H1 (cell line): ENCODE measurements at regions not wholly inside any gene's neighbourhood (a gene's known extent, or its start where the extent isn't known, plus 50 kb on each side); places are given as distances from the start of the nearest gene placed in this dataset.

Source experiments
- ASH2L ChIP-seq: fragments of 200-600, 300-600 bp; sonication (generic); IDR thresholded peaks from one replicate; pipeline ENCODE4 v1.7.1; 2017; ENCODE audit warnings: low read length
- GABPA ChIP-seq: IDR thresholded peaks from 2 replicates; pipeline ENCODE4 v1.6.1; 2011; ENCODE audit warnings: mild to moderate bottlenecking, low read length, moderate library complexity, borderline replicate concordance; ENCODE audit not compliant: insufficient read depth
- SP4 ChIP-seq: IDR thresholded peaks from 2 replicates; pipeline ENCODE4 v1.6.1; 2012; ENCODE audit warnings: low read length, inconsistent platforms
- SRF ChIP-seq: IDR thresholded peaks from 2 replicates; pipeline ENCODE4 v1.6.1; 2011; ENCODE audit warnings: mild to moderate bottlenecking, low read depth, low read length, moderate library complexity
- SUZ12 ChIP-seq: fragments of 200-600 bp; sonication (generic); IDR thresholded peaks from 2 replicates; pipeline ENCODE4 v1.6.1; 2012; ENCODE audit warnings: mild to moderate bottlenecking, inconsistent platforms, low read length, moderate library complexity, mixed read lengths
- TEAD4 ChIP-seq: IDR thresholded peaks from 2 replicates; pipeline ENCODE4 v1.6.1; 2012; ENCODE audit warnings: low read depth, low read length, inconsistent platforms, mixed read lengths

DNA sequence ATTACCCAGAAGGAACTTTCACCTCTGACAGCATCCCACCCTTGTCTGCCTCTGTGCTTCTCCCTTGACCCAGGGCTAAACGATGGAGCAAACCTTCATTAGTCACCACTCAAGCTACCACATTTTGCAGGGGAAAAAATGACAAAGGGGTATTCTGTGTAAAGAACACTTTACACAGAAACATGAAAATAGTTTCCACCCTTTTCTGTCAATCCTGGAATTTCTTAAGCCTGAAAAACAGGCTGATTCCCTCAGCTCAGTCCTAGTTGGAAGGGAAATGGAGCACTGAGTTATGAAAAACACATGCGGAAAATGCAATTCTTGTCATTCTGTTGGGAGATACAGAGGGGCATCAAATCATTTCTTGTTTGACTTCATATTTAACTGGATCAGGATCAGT is 175.0 kb upstream of the HNRNPA3 start (continued):
- TF ChIP-seq TEAD4 (no peak), ASH2L (no peak), GABPA (no peak), SRF (no peak), SP4 (no peak), SUZ12 (no peak)
